RWPE1 (cell line): ENCODE measurements at regions not wholly inside any gene's neighbourhood (a gene's known extent, or its start where the extent isn't known, plus 50 kb on each side); places are given as distances from the start of the nearest gene placed in this dataset.
"Not testable (repeated sequence)": the region's sequence is repeated elsewhere in the genome, so short reads cannot be mapped to it uniquely, and the experiment has no call there.

Source experiments
- CTCF ChIA-PET: fragments of 350-600 bp; sonication (Branson Sonifier 250); formaldehyde crosslinking; extraction: SDS; loops from one replicate; lab custom pipeline; 2021; lab: Yijun Ruan, JAX
- POLR2A ChIA-PET: fragments of 400-600 bp; formaldehyde crosslinking; extraction: SDS; loops from one replicate; lab custom pipeline; 2020; ENCODE audit warnings: antibody characterized with exemption; ENCODE audit not compliant: low non-redundant PET; lab: Yijun Ruan, JAX
- DNase-seq: peaks from one replicate; pipeline ENCODE4 v3.0.0; 2012; ENCODE audit warnings: low spot score
- H3K27ac ChIP-seq: fragments of 450-650 bp; 2 replicates; pipeline ENCODE4 v1.5.1; 2017
- TF ChIP-seq, protein P1 (sequence below): fragments of 450-650 bp; conservative IDR thresholded peaks from 2 replicates; pipeline ENCODE4 v1.5.1; 2017; ENCODE audit warnings: low read depth, mild to moderate bottlenecking

DNA sequence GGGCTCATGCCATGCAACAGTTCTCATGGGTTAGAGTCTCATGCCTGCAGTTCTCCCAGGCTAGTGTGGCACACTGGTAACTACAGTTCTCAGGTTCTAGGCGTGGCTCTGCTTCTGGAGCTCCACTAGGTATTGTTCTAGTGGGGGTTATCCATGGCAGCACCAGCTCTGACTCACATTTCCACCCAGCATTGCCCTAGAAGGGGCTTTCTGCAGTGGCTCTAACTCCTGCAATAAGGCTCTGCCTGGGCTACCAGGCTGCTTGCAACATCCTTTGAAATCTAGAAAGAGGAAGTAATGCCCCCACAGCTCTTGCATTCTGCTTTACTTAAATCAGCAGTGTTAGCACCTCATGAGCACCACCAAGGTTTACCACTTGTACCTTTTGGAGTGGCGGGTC is 220.3 kb upstream of the ARID2 start:
- ChIA-PET POLR2A (no interaction called here), CTCF (interaction anchor here (0.5 kb wide), 1 partner anchor 339 kb away, joined by 3 read pairs; no protein-coding TSS in a partner anchor)
- TF ChIP-seq, protein P1, sequence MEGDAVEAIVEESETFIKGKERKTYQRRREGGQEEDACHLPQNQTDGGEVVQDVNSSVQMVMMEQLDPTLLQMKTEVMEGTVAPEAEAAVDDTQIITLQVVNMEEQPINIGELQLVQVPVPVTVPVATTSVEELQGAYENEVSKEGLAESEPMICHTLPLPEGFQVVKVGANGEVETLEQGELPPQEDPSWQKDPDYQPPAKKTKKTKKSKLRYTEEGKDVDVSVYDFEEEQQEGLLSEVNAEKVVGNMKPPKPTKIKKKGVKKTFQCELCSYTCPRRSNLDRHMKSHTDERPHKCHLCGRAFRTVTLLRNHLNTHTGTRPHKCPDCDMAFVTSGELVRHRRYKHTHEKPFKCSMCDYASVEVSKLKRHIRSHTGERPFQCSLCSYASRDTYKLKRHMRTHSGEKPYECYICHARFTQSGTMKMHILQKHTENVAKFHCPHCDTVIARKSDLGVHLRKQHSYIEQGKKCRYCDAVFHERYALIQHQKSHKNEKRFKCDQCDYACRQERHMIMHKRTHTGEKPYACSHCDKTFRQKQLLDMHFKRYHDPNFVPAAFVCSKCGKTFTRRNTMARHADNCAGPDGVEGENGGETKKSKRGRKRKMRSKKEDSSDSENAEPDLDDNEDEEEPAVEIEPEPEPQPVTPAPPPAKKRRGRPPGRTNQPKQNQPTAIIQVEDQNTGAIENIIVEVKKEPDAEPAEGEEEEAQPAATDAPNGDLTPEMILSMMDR = no peak
- no peak overlapping the region for H3K27ac ChIP-seq
- DNase-seq = no peak

DNA sequence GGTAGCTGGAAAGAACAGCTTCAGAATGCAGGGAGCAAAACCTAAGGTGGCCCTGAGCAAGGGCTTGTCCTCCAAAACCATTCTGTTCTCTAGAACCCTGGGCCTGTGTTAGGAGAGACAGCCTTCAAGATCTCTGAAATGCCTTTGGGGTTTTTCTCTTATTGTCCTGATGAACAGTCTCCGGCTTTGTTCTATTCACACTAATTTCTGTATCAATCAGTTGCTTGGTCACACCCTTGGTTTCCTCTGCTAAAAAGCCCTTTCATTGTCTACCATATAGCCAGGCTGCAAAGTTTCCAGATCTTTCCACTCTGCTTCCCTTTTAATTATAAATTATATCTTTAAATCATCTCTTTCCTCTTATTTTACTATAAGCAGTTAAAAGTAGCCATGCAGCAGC is 219.9 kb upstream of the ARID2 start:
- no peak overlapping the region for H3K27ac ChIP-seq
- CTCF ChIA-PET = interaction anchor here (0.5 kb wide), 1 partner anchor 339 kb away, joined by 3 read pairs; no protein-coding TSS in a partner anchor
- no peak for DNase-seq
- POLR2A ChIA-PET = no interaction called here
- TF ChIP-seq, protein P1 = no peak

DNA sequence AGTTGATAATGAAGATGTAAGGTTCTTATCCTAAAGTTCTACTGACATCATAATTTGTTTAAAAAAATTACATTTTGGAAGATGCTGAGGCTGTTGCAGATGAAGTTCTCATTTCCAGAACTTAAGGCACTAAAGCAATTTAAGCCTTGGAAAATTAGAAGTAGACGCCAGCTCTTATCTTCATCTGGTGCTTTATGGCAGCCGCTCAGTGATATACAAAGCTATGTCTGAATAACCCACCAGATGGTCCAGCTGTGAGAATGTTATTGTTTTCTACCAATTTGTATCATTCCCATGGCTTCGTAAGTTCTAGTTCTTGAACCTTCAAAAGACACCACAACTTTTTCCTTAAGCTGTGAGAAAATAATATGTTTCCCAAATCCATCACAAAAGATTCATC is 212.1 kb upstream of the ARID2 start:
- DNase-seq = no peak
- POLR2A ChIA-PET = no interaction called here
- no peak overlapping the region for H3K27ac ChIP-seq
- TF ChIP-seq, protein P1 = no peak
- CTCF ChIA-PET = no interaction called here

DNA sequence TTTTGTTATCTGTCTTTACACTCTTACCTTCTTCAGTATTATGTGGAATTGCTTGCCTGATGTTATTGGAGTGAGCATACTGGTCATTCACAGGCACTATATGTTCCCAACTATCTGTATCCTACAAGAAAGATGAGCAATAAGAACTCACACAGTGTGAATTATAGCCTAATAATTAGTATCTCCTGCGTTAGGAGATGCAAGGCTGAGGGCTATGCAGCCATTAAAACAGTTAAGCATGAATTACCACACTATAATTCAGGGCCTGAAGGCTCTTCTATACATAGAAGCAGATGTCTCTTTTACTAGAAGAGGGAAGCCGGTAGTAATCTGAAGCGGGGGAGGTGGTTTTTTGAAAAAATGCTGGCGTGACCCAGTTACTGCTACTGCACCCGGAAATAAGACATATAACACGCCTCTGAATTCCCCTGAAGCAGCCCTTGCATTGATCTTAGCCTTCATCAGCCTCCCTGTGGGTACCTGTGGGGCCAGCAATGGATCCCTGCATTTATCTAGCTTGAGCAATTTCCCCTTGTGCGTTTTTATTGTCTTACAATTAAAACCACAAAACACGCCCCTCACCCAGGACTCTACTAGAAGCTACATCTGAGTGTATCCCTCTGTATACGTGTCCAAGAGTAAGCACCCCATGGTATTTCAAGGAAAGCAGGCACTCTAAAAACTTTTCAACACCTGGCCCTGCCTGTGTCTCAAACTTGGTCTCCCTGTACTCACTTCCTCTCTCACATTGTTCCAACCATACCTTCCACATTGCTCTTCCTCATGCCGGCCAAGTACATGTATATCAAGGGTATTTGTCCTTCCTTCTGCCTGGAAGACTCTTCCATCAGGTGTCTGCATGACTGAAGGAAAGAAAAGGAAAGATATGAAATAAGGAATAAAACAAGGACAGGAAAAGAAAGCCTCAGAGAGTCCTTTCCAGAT is 210.9 kb upstream of the ARID2 start:
- ChIA-PET CTCF (interaction anchor here (0.6 kb wide), 1 partner anchor 171 kb away, joined by 3 read pairs; no protein-coding TSS in a partner anchor), POLR2A (no interaction called here)
- no peak for DNase-seq
- no peak overlapping the region for H3K27ac ChIP-seq
- TF ChIP-seq, protein P1 = no peak

DNA sequence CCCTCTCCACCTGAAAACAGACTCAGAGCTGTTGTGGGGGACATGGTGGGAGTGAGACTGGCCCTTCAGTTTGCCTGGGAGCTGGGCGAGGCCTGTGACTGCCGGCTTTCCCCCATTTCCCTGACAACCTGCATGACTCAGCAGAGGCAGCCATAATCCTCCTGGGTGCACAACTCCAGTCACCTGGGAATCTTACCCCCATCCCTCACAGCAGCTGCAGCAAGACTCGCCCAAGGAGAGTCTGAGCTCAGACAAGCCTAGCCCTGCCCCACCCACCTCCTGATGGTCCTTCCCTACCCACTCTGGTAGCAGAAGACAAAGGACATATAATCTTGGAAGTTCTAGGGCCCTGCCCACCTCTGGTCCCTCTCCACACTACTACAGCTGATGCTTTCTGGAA is 207.3 kb upstream of the ARID2 start:
- POLR2A ChIA-PET = no interaction called here
- TF ChIP-seq, protein P1 = no peak
- CTCF ChIA-PET = no interaction called here
- no peak for DNase-seq
- H3K27ac ChIP-seq = peak overlapping the region; percentile 9; the same call in 1 of the 2 replicates

DNA sequence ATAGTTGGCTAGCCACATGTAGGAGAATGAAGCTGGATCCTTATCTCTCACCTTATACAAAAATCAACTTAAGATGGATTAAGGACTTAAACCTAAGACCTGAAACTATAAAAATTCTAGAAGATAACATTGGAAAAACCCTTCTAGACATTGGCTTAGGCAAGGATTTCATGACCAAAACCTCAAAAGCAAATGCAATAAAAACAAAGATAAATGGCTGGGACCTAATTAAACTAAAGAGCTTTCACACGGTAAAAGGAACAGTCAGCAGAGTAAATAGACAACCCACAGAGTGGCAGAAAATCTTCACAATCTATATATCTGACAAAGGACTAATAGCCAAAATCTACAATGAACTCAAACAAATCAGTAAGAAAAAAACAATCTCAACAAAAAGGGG is 202.7 kb upstream of the ARID2 start:
- DNase-seq, CTCF ChIA-PET, H3K27ac ChIP-seq, POLR2A ChIA-PET: not testable (repeated sequence)

DNA sequence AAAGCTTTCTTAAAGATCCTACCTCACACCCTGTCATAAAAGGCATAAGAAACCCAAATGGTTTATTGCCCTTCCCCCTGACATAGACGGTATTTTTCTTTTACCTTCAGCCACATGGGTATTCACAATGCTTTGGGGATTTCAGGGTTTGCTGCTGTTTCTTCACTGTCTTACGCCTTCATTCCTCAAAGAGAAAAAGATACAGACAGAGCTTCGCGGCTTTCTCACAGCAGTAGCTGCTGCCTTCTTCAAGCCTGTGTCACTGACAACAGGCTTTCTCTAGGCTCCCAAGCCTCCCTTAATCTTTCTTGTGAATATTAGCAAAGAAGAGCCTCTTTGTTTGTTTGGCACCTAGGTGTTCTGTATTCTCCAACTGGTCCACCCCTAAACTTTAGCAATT is 197.4 kb upstream of the ARID2 start:
- ChIA-PET CTCF (no interaction called here), POLR2A (no interaction called here)
- H3K27ac ChIP-seq = no peak overlapping the region
- TF ChIP-seq, protein P1 = no peak
- no peak for DNase-seq
